ENCODE measurements at regions not wholly inside any gene's neighbourhood (a gene's known extent, or its start where the extent isn't known, plus 50 kb on each side); places are given as distances from the start of the nearest gene placed in this dataset.

DNA sequence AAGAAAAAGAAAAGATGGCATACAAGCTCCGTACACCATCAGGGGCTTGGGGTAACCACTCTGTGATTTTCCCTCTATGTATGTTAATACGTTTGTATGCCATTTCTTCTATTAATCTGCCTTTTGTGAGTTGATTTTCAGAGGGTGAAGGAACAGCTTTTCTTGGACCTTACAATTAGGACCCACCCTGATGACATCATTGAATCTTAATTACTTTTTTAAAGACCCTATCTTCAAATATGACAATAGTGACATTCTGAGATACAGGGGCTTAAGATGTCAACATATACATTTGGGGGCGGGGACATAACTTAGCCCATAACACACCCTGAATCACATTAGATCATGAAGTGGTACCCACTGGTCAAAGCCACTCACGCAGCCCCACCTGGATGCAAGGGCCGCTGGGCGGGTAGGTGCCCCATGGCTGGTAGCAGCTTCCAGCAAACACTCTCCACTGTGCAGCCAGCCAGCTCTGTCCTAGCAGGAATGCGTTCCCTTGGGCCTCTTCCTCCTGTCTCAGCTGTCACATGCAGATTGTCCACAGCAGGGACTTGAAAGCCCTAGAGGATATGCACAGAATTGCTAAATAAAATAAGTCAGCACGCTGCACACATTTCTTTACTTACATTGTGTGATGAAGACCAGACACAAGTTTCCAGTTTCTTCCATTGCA is 74.5 kb downstream of the FOXF2 start:
- TF ChIP-seq YY1 (IDR thresholded peaks at IDR 0.05; ENCODE audit: insufficient read depth, insufficient read length) = no peak
- TF ChIP-seq ZNF274 (IDR thresholded peaks at IDR 0.05; ENCODE audit: low read depth, low read length) = no peak
- TF ChIP-seq SUZ12 (IDR thresholded peaks at IDR 0.05; ENCODE audit: extremely low read depth, insufficient read depth, insufficient read length) = no peak
- Histone ChIP-seq H3K9me3 (ENCODE audit: insufficient read depth, low read length) (no peaks in the 10 kb centered on the region), H3K4me1 (ENCODE audit: insufficient read depth, insufficient read length) (no peaks in the 10 kb centered on the region), H3K9ac (ENCODE audit: insufficient read length, low read depth) (no peak overlapping the region), H3K27me3 (ENCODE audit: insufficient read depth, insufficient read length) (no peaks in the 10 kb centered on the region), H3K36me3 (ENCODE audit: insufficient read depth, insufficient read length, low read length) (no peaks in the 10 kb centered on the region), H3K4me3 (ENCODE audit: insufficient read length, low read depth) (no peak overlapping the region)
- DNase-seq (ENCODE audit: low read depth, low spot score) = no peak

DNA sequence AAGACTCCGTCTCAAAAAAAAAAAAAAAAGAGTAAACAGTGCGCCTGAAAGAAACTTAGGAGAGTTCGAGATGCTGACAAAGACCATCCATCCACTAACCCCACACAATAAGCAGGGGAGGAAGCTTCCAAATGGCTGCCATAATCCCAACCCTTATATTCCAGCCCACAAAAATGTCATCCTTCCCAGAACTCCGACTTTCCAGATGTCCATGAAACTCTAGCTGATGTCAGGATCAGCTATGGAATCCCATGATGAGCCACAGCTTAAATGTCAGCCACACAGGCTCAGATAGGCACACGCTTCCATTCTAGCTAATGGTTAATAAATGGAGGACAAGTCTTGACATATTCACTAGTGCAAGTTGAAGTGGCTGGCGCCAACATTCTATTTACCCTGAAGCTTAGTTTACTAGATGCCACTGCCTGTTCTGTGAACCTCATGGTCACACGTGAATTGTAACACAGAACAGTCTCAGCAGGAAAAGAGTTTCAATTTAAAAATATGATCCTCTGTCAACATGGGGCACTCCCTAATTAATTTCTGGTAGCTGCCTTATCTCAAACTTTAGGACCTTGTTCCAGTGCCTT is 75.5 kb downstream of the FOXF2 start:
- Histone ChIP-seq H3K9ac (ENCODE audit: insufficient read length, low read depth) (no peak overlapping the region), H3K9me3 (ENCODE audit: insufficient read depth, low read length) (no peaks in the 10 kb centered on the region), H3K4me3 (ENCODE audit: insufficient read length, low read depth) (no peak overlapping the region), H3K4me1 (ENCODE audit: insufficient read depth, insufficient read length) (no peaks in the 10 kb centered on the region), H3K36me3 (ENCODE audit: insufficient read depth, insufficient read length, low read length) (no peaks in the 10 kb centered on the region), H3K27me3 (ENCODE audit: insufficient read depth, insufficient read length) (no peaks in the 10 kb centered on the region)
- TF ChIP-seq YY1 (IDR thresholded peaks at IDR 0.05; ENCODE audit: insufficient read depth, insufficient read length) (no peak), SUZ12 (IDR thresholded peaks at IDR 0.05; ENCODE audit: extremely low read depth, insufficient read depth, insufficient read length) (no peak), ZNF274 (IDR thresholded peaks at IDR 0.05; ENCODE audit: low read depth, low read length) (no peak)
- no peak for DNase-seq (ENCODE audit: low read depth, low spot score)

DNA sequence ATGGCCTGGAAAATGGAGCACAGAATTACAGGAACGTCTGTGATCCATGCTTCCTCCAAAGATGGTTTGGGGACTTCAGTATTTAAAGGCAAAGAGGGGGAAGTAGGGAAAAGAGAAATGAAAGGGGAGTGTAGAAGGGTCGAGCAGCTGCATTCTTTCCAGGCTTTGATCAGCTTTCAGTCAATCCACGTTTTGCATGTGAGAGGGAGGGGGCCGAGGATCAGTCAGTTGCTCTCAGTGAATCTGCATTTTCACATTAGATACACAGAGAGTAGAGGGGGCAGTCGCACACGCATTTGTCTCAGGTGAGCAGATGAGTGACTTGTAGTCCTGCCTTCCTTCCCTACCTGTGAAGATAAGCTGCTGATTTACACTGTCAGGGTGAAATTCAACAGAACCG is 78.8 kb downstream of the FOXF2 start:
- Histone ChIP-seq H3K36me3 (ENCODE audit: insufficient read depth, insufficient read length, low read length) (no peaks in the 10 kb centered on the region), H3K27me3 (ENCODE audit: insufficient read depth, insufficient read length) (no peaks in the 10 kb centered on the region), H3K4me1 (ENCODE audit: insufficient read depth, insufficient read length) (no peaks in the 10 kb centered on the region), H3K9ac (ENCODE audit: insufficient read length, low read depth) (no peak overlapping the region), H3K9me3 (ENCODE audit: insufficient read depth, low read length) (no peaks in the 10 kb centered on the region), H3K4me3 (ENCODE audit: insufficient read length, low read depth) (no peak overlapping the region)
- TF ChIP-seq ZNF274 (IDR thresholded peaks at IDR 0.05; ENCODE audit: low read depth, low read length) (no peak), SUZ12 (IDR thresholded peaks at IDR 0.05; ENCODE audit: extremely low read depth, insufficient read depth, insufficient read length) (no peak), YY1 (IDR thresholded peaks at IDR 0.05; ENCODE audit: insufficient read depth, insufficient read length) (no peak)
- no peak for DNase-seq (ENCODE audit: low read depth, low spot score)

DNA sequence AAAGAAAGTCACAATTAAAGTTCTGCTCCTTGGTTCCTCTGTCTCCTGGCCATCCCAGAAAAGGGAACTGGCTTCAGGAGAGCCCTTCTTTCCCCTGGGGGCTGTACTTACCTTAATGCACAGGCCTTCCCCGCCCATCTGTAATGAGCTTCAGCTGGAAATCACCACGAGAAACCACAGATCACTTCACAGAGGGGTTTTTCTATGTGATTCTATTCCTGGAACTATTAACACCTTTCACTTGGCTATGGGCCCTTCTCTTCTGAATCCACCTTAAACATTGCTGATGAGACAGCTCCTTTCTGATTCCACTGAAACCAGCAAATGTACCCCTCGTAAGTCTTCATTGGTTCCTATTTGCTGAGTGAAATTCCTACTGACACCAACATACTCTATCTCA is 80.7 kb downstream of the FOXF2 start:
- no peak for DNase-seq (ENCODE audit: low read depth, low spot score)
- H3K27me3 ChIP-seq (ENCODE audit: insufficient read depth, insufficient read length) = no peaks in the 10 kb centered on the region
- no peak for TF ChIP-seq YY1 (IDR thresholded peaks at IDR 0.05; ENCODE audit: insufficient read depth, insufficient read length)
- TF ChIP-seq ZNF274 (IDR thresholded peaks at IDR 0.05; ENCODE audit: low read depth, low read length) = no peak
- TF ChIP-seq SUZ12 (IDR thresholded peaks at IDR 0.05; ENCODE audit: extremely low read depth, insufficient read depth, insufficient read length) = no peak
- H3K9me3 ChIP-seq (ENCODE audit: insufficient read depth, low read length) = no peaks in the 10 kb centered on the region
- H3K9ac ChIP-seq (ENCODE audit: insufficient read length, low read depth) = no peak overlapping the region
- no peak overlapping the region for H3K4me3 ChIP-seq (ENCODE audit: insufficient read length, low read depth)
- no peaks in the 10 kb centered on the region for H3K36me3 ChIP-seq (ENCODE audit: insufficient read depth, insufficient read length, low read length)
- no peaks in the 10 kb centered on the region for H3K4me1 ChIP-seq (ENCODE audit: insufficient read depth, insufficient read length)

GRCh38 chr6:1472643-1473042 is 83.3 kb downstream of the FOXF2 start:
- no peak for DNase-seq (ENCODE audit: low read depth, low spot score)
- no peaks in the 10 kb centered on the region for H3K27me3 ChIP-seq (ENCODE audit: insufficient read depth, insufficient read length)
- H3K9me3 ChIP-seq (ENCODE audit: insufficient read depth, low read length) = no peaks in the 10 kb centered on the region
- no peaks in the 10 kb centered on the region for H3K36me3 ChIP-seq (ENCODE audit: insufficient read depth, insufficient read length, low read length)
- H3K9ac ChIP-seq (ENCODE audit: insufficient read length, low read depth) = no peak overlapping the region
- H3K4me3 ChIP-seq (ENCODE audit: insufficient read length, low read depth) = no peak overlapping the region
- H3K4me1 ChIP-seq (ENCODE audit: insufficient read depth, insufficient read length) = no peaks in the 10 kb centered on the region
- TF ChIP-seq ZNF274 (IDR thresholded peaks at IDR 0.05; ENCODE audit: low read depth, low read length) = no peak
- TF ChIP-seq YY1 (IDR thresholded peaks at IDR 0.05; ENCODE audit: insufficient read depth, insufficient read length) = no peak
- TF ChIP-seq SUZ12 (IDR thresholded peaks at IDR 0.05; ENCODE audit: extremely low read depth, insufficient read depth, insufficient read length) = no peak

GRCh38 chr6:1473166-1473565 is 83.8 kb downstream of the FOXF2 start:
- Histone ChIP-seq H3K9ac (ENCODE audit: insufficient read length, low read depth) (no peak overlapping the region), H3K9me3 (ENCODE audit: insufficient read depth, low read length) (no peaks in the 10 kb centered on the region), H3K4me1 (ENCODE audit: insufficient read depth, insufficient read length) (no peaks in the 10 kb centered on the region), H3K4me3 (ENCODE audit: insufficient read length, low read depth) (no peak overlapping the region), H3K36me3 (ENCODE audit: insufficient read depth, insufficient read length, low read length) (no peaks in the 10 kb centered on the region), H3K27me3 (ENCODE audit: insufficient read depth, insufficient read length) (no peaks in the 10 kb centered on the region)
- no peak for DNase-seq (ENCODE audit: low read depth, low spot score)
- no peak for TF ChIP-seq SUZ12 (IDR thresholded peaks at IDR 0.05; ENCODE audit: extremely low read depth, insufficient read depth, insufficient read length)
- TF ChIP-seq ZNF274 (IDR thresholded peaks at IDR 0.05; ENCODE audit: low read depth, low read length) = no peak
- TF ChIP-seq YY1 (IDR thresholded peaks at IDR 0.05; ENCODE audit: insufficient read depth, insufficient read length) = no peak

GRCh38 chr6:1473598-1473997 is 84.2 kb downstream of the FOXF2 start:
- TF ChIP-seq ZNF274 (IDR thresholded peaks at IDR 0.05; ENCODE audit: low read depth, low read length) = no peak
- TF ChIP-seq SUZ12 (IDR thresholded peaks at IDR 0.05; ENCODE audit: extremely low read depth, insufficient read depth, insufficient read length) = no peak
- TF ChIP-seq YY1 (IDR thresholded peaks at IDR 0.05; ENCODE audit: insufficient read depth, insufficient read length) = no peak
- no peaks in the 10 kb centered on the region for H3K4me1 ChIP-seq (ENCODE audit: insufficient read depth, insufficient read length)

More at GRCh38 chr6:1473598-1473997, 84.2 kb downstream of the FOXF2 start:
- H3K4me3 ChIP-seq (ENCODE audit: insufficient read length, low read depth) = no peak overlapping the region
- no peaks in the 10 kb centered on the region for H3K9me3 ChIP-seq (ENCODE audit: insufficient read depth, low read length)
- H3K27me3 ChIP-seq (ENCODE audit: insufficient read depth, insufficient read length) = no peaks in the 10 kb centered on the region
- no peak overlapping the region for H3K9ac ChIP-seq (ENCODE audit: insufficient read length, low read depth)
- H3K36me3 ChIP-seq (ENCODE audit: insufficient read depth, insufficient read length, low read length) = no peaks in the 10 kb centered on the region
- no peak for DNase-seq (ENCODE audit: low read depth, low spot score)
